ENCODE measurements at regions not wholly inside any gene's neighbourhood (a gene's known extent, or its start where the extent isn't known, plus 50 kb on each side); places are given as distances from the start of the nearest gene placed in this dataset.
"Not testable (repeated sequence)": the region's sequence is repeated elsewhere in the genome, so short reads cannot be mapped to it uniquely, and the experiment has no call there.

DNA sequence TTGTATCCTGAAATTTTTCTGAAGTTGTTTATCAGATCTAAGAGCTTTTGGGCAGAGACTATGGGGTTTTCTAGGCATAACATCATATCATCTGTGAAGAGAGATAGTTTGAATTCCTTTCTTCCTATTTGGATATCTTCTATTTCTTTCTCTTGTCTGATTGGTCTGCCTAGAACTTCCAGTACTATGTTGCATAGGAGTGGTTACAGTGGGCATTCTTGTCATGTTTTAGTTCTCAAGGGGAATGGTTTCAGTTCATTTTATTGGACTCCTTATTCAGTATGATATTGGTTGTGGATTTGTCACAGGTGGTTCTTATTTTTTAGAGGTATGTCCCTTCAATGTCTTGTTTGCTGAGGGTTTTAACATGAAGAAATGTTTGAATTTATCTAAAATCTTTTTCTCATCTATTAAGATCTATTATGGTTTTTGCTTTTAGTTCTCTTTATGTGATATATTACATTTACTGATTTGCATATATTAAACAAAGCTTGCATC, 286.6 kb upstream of the C1QTNF3 start:
- not testable (repeated sequence) for ATAC-seq; H3K79me2 ChIP-seq (replicated peaks; ENCODE audit: insufficient read depth); H3K4me2 ChIP-seq; H3F3A ChIP-seq (replicated peaks; ENCODE audit: low read depth); DNase-seq (ENCODE audit: low spot score); H3K4me3 Mint-ChIP-seq; H3K36me3 ChIP-seq (ENCODE audit: insufficient read depth); H3K36me3 Mint-ChIP-seq (ENCODE audit: low read depth); H3K9me2 ChIP-seq (ENCODE audit: insufficient read depth); H4K20me1 ChIP-seq (replicated peaks; ENCODE audit: insufficient read depth); H3K4me1 ChIP-seq (ENCODE audit: insufficient read depth); H3K27ac Mint-ChIP-seq; H2AFZ ChIP-seq; H3K4me3 ChIP-seq; H3K4me1 Mint-ChIP-seq; H3K27me3 Mint-ChIP-seq (ENCODE audit: insufficient read depth, low read depth, poor library complexity); H3K9me3 Mint-ChIP-seq; H3K27ac ChIP-seq (ENCODE audit: low read depth); H3K27me3 ChIP-seq (ENCODE audit: insufficient read depth)

DNA sequence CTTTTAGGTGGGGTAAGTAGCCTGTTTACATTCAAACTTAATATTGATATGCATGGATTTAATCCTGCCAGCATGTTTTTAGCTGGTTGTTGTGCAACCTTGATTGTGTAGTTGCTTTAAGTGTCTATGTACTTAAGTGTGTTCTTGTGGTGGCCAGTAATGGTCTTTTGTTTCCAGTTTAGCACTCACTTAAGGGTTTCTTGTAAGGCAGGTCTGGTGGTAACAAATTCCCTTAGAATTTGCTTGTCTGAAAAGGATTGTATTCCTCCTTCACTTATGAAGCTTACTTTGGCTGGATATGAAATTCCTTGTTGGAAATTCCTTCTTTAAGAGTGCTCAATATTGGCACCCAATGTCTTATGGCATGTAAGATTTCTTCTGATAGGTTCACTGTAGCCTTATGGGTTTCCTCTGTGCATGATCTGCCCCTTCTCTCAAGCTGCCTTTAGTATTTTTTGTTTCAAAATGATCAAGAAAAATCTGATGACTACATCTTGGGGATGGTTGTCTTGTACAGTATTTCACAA, 289.0 kb upstream of the C1QTNF3 start:
- not testable (repeated sequence) for H3K36me3 Mint-ChIP-seq (ENCODE audit: low read depth); H3K27ac Mint-ChIP-seq; H3K27me3 ChIP-seq (ENCODE audit: insufficient read depth); H3K79me2 ChIP-seq (replicated peaks; ENCODE audit: insufficient read depth); H3K4me1 Mint-ChIP-seq; H3K27ac ChIP-seq (ENCODE audit: low read depth); H4K20me1 ChIP-seq (replicated peaks; ENCODE audit: insufficient read depth); DNase-seq (ENCODE audit: low spot score); H2AFZ ChIP-seq; H3K9me2 ChIP-seq (ENCODE audit: insufficient read depth); H3F3A ChIP-seq (replicated peaks; ENCODE audit: low read depth); H3K27me3 Mint-ChIP-seq (ENCODE audit: insufficient read depth, low read depth, poor library complexity); H3K4me3 Mint-ChIP-seq; H3K9me3 Mint-ChIP-seq; H3K36me3 ChIP-seq (ENCODE audit: insufficient read depth); H3K4me2 ChIP-seq; ATAC-seq; H3K4me1 ChIP-seq (ENCODE audit: insufficient read depth); H3K4me3 ChIP-seq

DNA sequence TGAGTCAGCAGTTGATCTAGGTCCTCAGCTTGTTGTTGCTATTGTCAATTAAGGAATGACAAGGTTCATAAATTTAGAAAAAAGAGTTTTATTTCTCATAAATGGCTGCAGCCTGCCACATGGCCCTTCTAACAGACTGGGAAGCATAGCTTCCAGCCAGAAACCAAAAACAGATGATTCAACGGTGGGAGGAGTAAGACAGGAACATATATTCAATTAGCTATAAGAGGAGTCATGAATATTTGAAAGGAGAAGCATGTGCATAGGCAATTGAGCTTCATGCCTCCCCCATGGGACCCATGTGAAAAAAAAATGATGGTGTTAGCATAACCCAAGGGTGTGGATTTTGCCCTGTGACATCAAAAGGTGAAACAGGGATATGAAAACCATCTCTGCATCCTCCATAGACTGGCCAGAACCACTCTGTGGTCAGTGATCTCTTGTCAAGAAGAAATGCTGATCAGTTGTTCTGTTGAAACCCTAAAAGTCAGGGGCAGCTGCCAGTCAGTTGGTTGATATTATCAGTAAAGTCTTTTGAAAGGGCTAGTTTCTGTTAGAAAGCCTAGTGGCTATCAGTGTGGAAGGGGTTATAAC, 296.5 kb upstream of the C1QTNF3 start:
- H3K27ac Mint-ChIP-seq; H3K4me3 Mint-ChIP-seq; H3K36me3 Mint-ChIP-seq (ENCODE audit: low read depth); H3K27ac ChIP-seq (ENCODE audit: low read depth); H3K79me2 ChIP-seq (replicated peaks; ENCODE audit: insufficient read depth); H2AFZ ChIP-seq; H3K36me3 ChIP-seq (ENCODE audit: insufficient read depth); H3K9me2 ChIP-seq (ENCODE audit: insufficient read depth); H3K27me3 Mint-ChIP-seq (ENCODE audit: insufficient read depth, low read depth, poor library complexity); H3F3A ChIP-seq (replicated peaks; ENCODE audit: low read depth); DNase-seq (ENCODE audit: low spot score); H3K9me3 Mint-ChIP-seq; H4K20me1 ChIP-seq (replicated peaks; ENCODE audit: insufficient read depth); H3K27me3 ChIP-seq (ENCODE audit: insufficient read depth); H3K4me2 ChIP-seq; ATAC-seq; H3K4me3 ChIP-seq: not testable (repeated sequence)
- peaks cover 14% of the 10 kb centered on the region for H3K4me1 ChIP-seq (ENCODE audit: insufficient read depth)
- peaks cover 13% of the 10 kb centered on the region; the same call in 2 of the 3 replicates for H3K4me1 Mint-ChIP-seq

DNA sequence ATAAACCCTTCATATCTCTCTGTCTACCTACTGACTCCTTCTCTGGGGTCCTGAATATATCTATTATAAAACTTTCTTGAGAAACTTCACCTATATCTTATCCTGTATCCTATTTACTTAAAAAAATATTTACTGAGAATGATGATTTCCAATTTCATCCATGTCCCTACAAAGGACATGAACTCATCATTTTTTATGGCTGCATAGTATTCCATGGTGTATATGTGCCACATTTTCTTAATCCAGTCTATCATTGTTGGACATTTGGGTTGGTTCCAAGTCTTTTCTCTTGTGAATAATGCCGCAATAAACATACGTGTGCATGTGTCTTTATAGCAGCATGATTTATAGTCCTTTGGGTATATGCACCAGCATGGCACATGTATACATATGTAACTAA, 301.7 kb upstream of the RAI14 start:
- not testable (repeated sequence) for H3K4me2 ChIP-seq; ATAC-seq; H3K27ac Mint-ChIP-seq; H3F3A ChIP-seq (replicated peaks; ENCODE audit: low read depth); H3K79me2 ChIP-seq (replicated peaks; ENCODE audit: insufficient read depth); DNase-seq (ENCODE audit: low spot score); H3K4me3 Mint-ChIP-seq; H3K9me3 Mint-ChIP-seq; H3K36me3 Mint-ChIP-seq (ENCODE audit: low read depth); H3K4me1 Mint-ChIP-seq; H2AFZ ChIP-seq; H3K27me3 Mint-ChIP-seq (ENCODE audit: insufficient read depth, low read depth, poor library complexity); H3K9me2 ChIP-seq (ENCODE audit: insufficient read depth); H3K36me3 ChIP-seq (ENCODE audit: insufficient read depth); H3K27me3 ChIP-seq (ENCODE audit: insufficient read depth); H4K20me1 ChIP-seq (replicated peaks; ENCODE audit: insufficient read depth); H3K27ac ChIP-seq (ENCODE audit: low read depth); H3K4me3 ChIP-seq; H3K4me1 ChIP-seq (ENCODE audit: insufficient read depth)

DNA sequence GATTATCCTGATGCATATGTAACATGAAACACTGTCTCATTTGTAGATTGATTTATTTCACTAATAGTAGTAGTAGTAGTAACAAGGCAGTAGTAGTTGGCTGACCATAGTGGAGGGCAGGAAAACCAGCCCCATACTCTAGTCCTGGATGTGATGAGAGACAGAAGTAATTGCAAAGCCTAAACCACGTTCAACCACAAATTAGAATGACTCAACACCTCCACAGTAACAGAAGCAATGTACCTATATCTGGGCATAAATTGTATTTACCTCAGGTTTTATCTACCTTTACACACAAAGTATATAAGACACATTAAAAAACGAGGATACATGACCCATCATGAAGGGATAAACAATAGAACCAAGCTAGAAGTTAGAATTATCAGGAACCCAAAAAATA, 284.7 kb upstream of the RAI14 start:
- H3K9me2 ChIP-seq (ENCODE audit: insufficient read depth); H3K4me3 ChIP-seq; H3K27me3 Mint-ChIP-seq (ENCODE audit: insufficient read depth, low read depth, poor library complexity); H4K20me1 ChIP-seq (replicated peaks; ENCODE audit: insufficient read depth); H3K79me2 ChIP-seq (replicated peaks; ENCODE audit: insufficient read depth); H3K4me1 Mint-ChIP-seq; H3K9me3 Mint-ChIP-seq; H3K27ac Mint-ChIP-seq; H3K27ac ChIP-seq (ENCODE audit: low read depth); H3K4me2 ChIP-seq; H3F3A ChIP-seq (replicated peaks; ENCODE audit: low read depth); H3K36me3 ChIP-seq (ENCODE audit: insufficient read depth); H3K27me3 ChIP-seq (ENCODE audit: insufficient read depth); H3K4me1 ChIP-seq (ENCODE audit: insufficient read depth); H2AFZ ChIP-seq; H3K4me3 Mint-ChIP-seq; DNase-seq (ENCODE audit: low spot score); H3K36me3 Mint-ChIP-seq (ENCODE audit: low read depth); ATAC-seq: not testable (repeated sequence)

DNA sequence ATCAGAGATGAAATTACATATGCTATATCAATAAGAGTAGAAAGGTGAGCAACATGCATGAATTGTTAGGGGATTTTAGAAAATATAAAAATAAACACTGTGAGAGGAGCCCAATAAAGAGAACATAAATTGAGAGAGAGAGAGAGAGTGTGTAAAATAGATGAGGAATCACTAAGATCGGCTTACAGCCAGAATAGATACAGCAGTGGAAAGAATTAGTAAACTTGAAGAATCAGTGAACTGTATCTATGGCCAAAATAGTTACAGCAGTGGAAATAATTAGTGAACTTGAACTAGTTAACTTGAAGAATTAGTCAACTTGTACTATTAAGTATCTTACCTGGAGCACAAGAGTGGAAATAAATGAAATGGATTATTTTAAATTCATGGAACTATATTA, 284.3 kb upstream of the RAI14 start:
- H3K4me1 Mint-ChIP-seq; H3F3A ChIP-seq (replicated peaks; ENCODE audit: low read depth); H3K27ac Mint-ChIP-seq; H3K4me3 ChIP-seq; H3K4me3 Mint-ChIP-seq; ATAC-seq; H4K20me1 ChIP-seq (replicated peaks; ENCODE audit: insufficient read depth); H3K36me3 ChIP-seq (ENCODE audit: insufficient read depth); H3K9me2 ChIP-seq (ENCODE audit: insufficient read depth); H3K27me3 ChIP-seq (ENCODE audit: insufficient read depth); H3K27me3 Mint-ChIP-seq (ENCODE audit: insufficient read depth, low read depth, poor library complexity); H3K9me3 Mint-ChIP-seq; H3K4me1 ChIP-seq (ENCODE audit: insufficient read depth); H3K36me3 Mint-ChIP-seq (ENCODE audit: low read depth); H3K4me2 ChIP-seq; H3K27ac ChIP-seq (ENCODE audit: low read depth); H2AFZ ChIP-seq; DNase-seq (ENCODE audit: low spot score); H3K79me2 ChIP-seq (replicated peaks; ENCODE audit: insufficient read depth): not testable (repeated sequence)

DNA sequence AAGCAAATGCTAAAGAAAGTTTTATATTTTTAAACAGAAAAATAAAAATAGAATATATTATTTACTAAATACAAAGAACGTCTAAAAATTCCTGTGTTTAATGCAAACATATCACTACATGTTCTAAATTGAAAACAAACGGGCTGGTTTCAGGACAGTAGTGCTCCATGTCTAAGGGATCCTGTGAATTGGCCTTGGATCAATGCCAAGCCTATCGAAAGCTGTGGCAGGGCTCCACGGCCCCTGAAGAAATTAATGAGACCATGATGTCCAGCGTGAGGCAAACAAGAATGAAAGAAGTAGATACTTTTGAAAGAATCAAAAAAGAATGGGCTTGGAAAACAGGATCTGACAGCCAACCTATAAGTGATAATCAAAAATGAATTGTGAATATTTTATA, 283.4 kb upstream of the RAI14 start:
- H4K20me1 ChIP-seq (replicated peaks; ENCODE audit: insufficient read depth); H3K4me1 ChIP-seq (ENCODE audit: insufficient read depth); H3K9me3 Mint-ChIP-seq; ATAC-seq; H3K36me3 Mint-ChIP-seq (ENCODE audit: low read depth); H3K4me1 Mint-ChIP-seq; H3K27me3 ChIP-seq (ENCODE audit: insufficient read depth); H3K27ac Mint-ChIP-seq; H3K4me2 ChIP-seq; H3F3A ChIP-seq (replicated peaks; ENCODE audit: low read depth); H3K4me3 Mint-ChIP-seq; H2AFZ ChIP-seq; H3K27ac ChIP-seq (ENCODE audit: low read depth); DNase-seq (ENCODE audit: low spot score); H3K4me3 ChIP-seq; H3K79me2 ChIP-seq (replicated peaks; ENCODE audit: insufficient read depth); H3K27me3 Mint-ChIP-seq (ENCODE audit: insufficient read depth, low read depth, poor library complexity); H3K9me2 ChIP-seq (ENCODE audit: insufficient read depth); H3K36me3 ChIP-seq (ENCODE audit: insufficient read depth): not testable (repeated sequence)

All from GM23338 (cell line).